HG02852 (cell line): ENCODE measurements at regions not wholly inside any gene's neighbourhood (a gene's known extent, or its start where the extent isn't known, plus 50 kb on each side); places are given as distances from the start of the nearest gene placed in this dataset.

ENCODE experiments used
- ATAC-seq: cut with Tn5 transposase; IDR thresholded peaks from one replicate; pipeline ENCODE4 v1.9.1; 2021; ENCODE audit warnings: mild to moderate bottlenecking, moderate library complexity; ENCODE audit not compliant: unreplicated experiment

- ATAC-seq = peak; percentile 89
Measured at GRCh38 chr13:44237276-44237767, 136.3 kb upstream of the SERP2 start.

- ATAC-seq = no peak
Measured at GRCh38 chr13:44237881-44238421, 135.7 kb upstream of the SERP2 start.

GRCh38 chr13:44240611-44241145 is 132.9 kb upstream of the SERP2 start:
- ATAC-seq = no peak

- no peak for ATAC-seq
Measured at GRCh38 chr13:44241638-44242037, 132.0 kb upstream of the SERP2 start.

- no peak for ATAC-seq
Measured at GRCh38 chr13:44242766-44243165, 130.9 kb upstream of the SERP2 start.

GRCh38 chr13:44243198-44243857 is 130.3 kb upstream of the SERP2 start:
- ATAC-seq = peak; percentile 67

- ATAC-seq = no peak
Measured at GRCh38 chr13:44244288-44244687, 129.3 kb upstream of the SERP2 start.

GRCh38 chr13:44249431-44249836 is 124.2 kb upstream of the SERP2 start:
- no peak for ATAC-seq

GRCh38 chr13:44252938-44253337 is 120.7 kb upstream of the SERP2 start:
- ATAC-seq = no peak

GRCh38 chr13:44255771-44256364 is 117.8 kb upstream of the SERP2 start:
- ATAC-seq = no peak

GRCh38 chr13:44257796-44258195 is 115.8 kb upstream of the SERP2 start:
- no peak for ATAC-seq

GRCh38 chr13:44259045-44260027 is 114.3 kb upstream of the SERP2 start:
- peak; percentile 88 for ATAC-seq

- ATAC-seq = no peak
Measured at GRCh38 chr13:44260336-44260735, 113.3 kb upstream of the SERP2 start.

GRCh38 chr13:44263751-44264620 is 109.6 kb upstream of the SERP2 start:
- ATAC-seq = no peak

- no peak for ATAC-seq
Measured at GRCh38 chr13:44266305-44266704, 107.3 kb upstream of the SERP2 start.

- no peak for ATAC-seq
Measured at GRCh38 chr13:44266772-44267171, 106.9 kb upstream of the SERP2 start.

- no peak for ATAC-seq
Measured at GRCh38 chr13:44267203-44267602, 106.4 kb upstream of the SERP2 start.

- ATAC-seq = no peak
Measured at GRCh38 chr13:44267980-44268379, 105.6 kb upstream of the SERP2 start.

- ATAC-seq = no peak
Measured at GRCh38 chr13:44268980-44269379, 104.6 kb upstream of the SERP2 start.

GRCh38 chr13:44270150-44270549 is 103.5 kb upstream of the SERP2 start:
- ATAC-seq = no peak
